GM20000 (cell line): ENCODE measurements at regions not wholly inside any gene's neighbourhood (a gene's known extent, or its start where the extent isn't known, plus 50 kb on each side); places are given as distances from the start of the nearest gene placed in this dataset.

Experiments used
- DNase-seq: peaks from one replicate; pipeline ENCODE4 v3.0.0; 2012; ENCODE audit warnings: low spot score
- TF ChIP-seq, protein P1 (sequence below): IDR thresholded peaks from 2 replicates; pipeline ENCODE4 v1.5.1; 2012; ENCODE audit warnings: mild to moderate bottlenecking, control low read depth; ENCODE audit errors: extremely low read depth, missing control alignments

GRCh38 chr6:156634951-156635371, 142.2 kb upstream of the ARID1B start:
- DNase-seq, result no peak
- TF ChIP-seq, protein P1, sequence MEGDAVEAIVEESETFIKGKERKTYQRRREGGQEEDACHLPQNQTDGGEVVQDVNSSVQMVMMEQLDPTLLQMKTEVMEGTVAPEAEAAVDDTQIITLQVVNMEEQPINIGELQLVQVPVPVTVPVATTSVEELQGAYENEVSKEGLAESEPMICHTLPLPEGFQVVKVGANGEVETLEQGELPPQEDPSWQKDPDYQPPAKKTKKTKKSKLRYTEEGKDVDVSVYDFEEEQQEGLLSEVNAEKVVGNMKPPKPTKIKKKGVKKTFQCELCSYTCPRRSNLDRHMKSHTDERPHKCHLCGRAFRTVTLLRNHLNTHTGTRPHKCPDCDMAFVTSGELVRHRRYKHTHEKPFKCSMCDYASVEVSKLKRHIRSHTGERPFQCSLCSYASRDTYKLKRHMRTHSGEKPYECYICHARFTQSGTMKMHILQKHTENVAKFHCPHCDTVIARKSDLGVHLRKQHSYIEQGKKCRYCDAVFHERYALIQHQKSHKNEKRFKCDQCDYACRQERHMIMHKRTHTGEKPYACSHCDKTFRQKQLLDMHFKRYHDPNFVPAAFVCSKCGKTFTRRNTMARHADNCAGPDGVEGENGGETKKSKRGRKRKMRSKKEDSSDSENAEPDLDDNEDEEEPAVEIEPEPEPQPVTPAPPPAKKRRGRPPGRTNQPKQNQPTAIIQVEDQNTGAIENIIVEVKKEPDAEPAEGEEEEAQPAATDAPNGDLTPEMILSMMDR, result no peak

GRCh38 chr6:156634048-156634447, 143.1 kb upstream of the ARID1B start:
- no peak for DNase-seq
- TF ChIP-seq, protein P1, result no peak

DNA sequence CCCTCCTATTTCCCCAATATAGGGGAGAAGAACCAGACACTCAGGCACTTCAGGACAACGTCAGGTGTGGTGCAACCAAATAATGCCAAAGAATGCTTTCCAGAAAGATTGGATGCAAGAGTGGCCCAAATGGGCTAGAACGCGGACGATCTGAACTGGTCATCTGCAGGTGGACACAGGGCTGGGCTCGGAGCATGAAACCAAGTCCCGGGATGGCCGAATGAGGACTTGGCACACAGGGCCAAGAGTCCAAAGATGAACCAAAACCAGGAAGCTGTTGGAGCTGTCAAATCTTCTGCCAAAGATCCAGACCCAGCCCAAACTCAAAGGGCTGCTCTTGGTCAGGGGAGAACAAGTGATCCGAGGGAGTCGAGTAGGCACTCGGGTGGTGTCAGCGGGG, 143.9 kb upstream of the ARID1B start:
- DNase-seq, result no peak
- TF ChIP-seq, protein P1, result no peak

- no peak for DNase-seq
- TF ChIP-seq, protein P1, result no peak
These were observed 146.4 kb upstream of the ARID1B start for GRCh38 chr6:156630613-156631302.

GRCh38 chr6:156628805-156629204, 148.4 kb upstream of the ARID1B start:
- no peak for DNase-seq
- TF ChIP-seq, protein P1, result no peak

DNA sequence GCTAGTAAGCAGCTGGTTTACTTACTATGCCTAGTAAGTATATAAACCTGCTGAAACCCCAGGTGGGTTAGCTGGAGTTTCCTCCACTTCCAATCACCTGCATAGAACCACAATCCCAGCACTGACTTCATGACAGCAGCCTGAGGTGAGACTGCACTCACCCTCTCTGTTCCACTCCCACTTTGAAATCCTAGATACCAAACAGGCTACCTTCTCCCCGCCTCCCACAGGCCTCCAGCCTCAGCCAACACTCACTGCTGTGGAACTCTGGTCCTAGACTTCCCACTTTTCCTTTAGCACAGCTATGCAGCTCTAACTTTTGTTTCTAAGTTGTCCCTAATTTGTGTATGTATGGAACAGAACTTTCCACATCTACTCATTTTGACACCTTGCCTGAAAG, 149.7 kb upstream of the ARID1B start:
- TF ChIP-seq, protein P1, result no peak

GRCh38 chr6:156622185-156622584, 155.0 kb upstream of the ARID1B start:
- no peak for DNase-seq
- TF ChIP-seq, protein P1, result no peak

More for the DNA sequence above, 149.7 kb upstream of the ARID1B start:
- DNase-seq, result no peak
